ENCODE measurements at regions not wholly inside any gene's neighbourhood (a gene's known extent, or its start where the extent isn't known, plus 50 kb on each side); places are given as distances from the start of the nearest gene placed in this dataset.

DNA sequence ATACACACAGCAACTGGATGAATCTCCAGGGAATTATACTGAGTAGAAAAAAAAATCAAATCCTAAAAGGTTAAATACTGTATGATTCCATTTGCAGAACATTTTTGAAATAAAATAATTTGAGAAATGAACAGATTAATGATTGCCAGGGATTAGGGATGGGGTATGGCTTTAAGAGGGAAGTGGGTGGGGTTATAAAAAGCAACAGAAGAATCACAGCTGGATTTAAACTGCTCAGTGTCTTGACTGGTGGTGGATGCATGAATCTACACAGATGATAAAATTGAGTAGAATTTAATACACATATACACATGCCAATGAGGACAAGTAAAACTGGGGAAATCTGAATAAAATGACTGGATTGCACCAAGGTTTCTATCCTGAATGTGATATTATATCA is 79.7 kb upstream of the GOLGA8B start:
- ATAC-seq (peak; percentile 55 to 59; a peak in 3 of 6 replicates), FAIRE-seq (no peak), DNase-seq (ENCODE audit: low read depth in 1 of 2, low spot score in 1 of 2) (no peak)
- no peak overlapping the region for H3K4me2 ChIP-seq
- H3K9me3 ChIP-seq: no peaks in the 10 kb centered on the region
- H3K4me3 ChIP-seq: no peak overlapping the region
- CTCF ChIA-PET: interaction anchor here (0.6 to 1.7 kb wide), 3 partner anchors 10 to 322 kb away, joined by 3 to 7 read pairs (median 3); no protein-coding TSS in a partner anchor
- H3K27ac ChIP-seq: no peak overlapping the region
- H3K4me1 ChIP-seq: no peaks in the 10 kb centered on the region
- TF ChIP-seq RARB (CRISPR knock-in tag; IDR thresholded peaks at IDR 0.05) (no peak), ZSCAN20 (CRISPR knock-in tag; IDR thresholded peaks at IDR 0.05) (no peak), HEYL (CRISPR knock-in tag; IDR thresholded peaks at IDR 0.05) (no peak), NR3C1 (IDR thresholded peaks at IDR 0.05) (no peak)
- TF ChIP-seq, protein P1, sequence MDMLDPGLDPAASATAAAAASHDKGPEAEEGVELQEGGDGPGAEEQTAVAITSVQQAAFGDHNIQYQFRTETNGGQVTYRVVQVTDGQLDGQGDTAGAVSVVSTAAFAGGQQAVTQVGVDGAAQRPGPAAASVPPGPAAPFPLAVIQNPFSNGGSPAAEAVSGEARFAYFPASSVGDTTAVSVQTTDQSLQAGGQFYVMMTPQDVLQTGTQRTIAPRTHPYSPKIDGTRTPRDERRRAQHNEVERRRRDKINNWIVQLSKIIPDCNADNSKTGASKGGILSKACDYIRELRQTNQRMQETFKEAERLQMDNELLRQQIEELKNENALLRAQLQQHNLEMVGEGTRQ (IDR thresholded peaks at IDR 0.05): no peak
- POLR2A ChIA-PET: no interaction called here

DNA sequence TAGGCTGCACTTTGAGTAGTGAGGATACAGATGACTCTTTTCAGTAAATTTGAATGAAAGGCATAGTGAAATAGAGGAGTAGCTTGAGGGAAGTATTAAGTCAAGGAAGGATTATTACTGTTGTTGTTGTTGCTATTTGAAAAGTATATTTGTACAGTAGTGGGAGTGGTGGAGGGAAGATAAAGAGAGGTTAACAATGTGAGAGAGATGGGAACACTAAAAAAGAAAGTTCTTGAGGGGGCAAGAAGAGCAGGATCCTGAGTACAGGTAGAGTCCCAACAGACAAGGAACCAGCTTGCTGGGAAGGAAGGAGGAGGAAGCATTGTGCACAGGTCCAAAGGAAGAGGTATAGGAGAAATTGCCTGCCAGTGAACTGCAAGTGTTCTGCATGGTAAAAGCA is 75.6 kb upstream of the GOLGA8B start:
- no peak for ATAC-seq
- FAIRE-seq: no peak
- no peak for DNase-seq (ENCODE audit: low read depth in 1 of 2, low spot score in 1 of 2)
- H3K9me3 ChIP-seq: no peaks in the 10 kb centered on the region
- TF ChIP-seq, protein P2, sequence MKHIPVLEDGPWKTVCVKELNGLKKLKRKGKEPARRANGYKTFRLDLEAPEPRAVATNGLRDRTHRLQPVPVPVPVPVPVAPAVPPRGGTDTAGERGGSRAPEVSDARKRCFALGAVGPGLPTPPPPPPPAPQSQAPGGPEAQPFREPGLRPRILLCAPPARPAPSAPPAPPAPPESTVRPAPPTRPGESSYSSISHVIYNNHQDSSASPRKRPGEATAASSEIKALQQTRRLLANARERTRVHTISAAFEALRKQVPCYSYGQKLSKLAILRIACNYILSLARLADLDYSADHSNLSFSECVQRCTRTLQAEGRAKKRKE (CRISPR knock-in tag; IDR thresholded peaks at IDR 0.05; ENCODE audit: low read depth): no peak
- TF ChIP-seq POLR2AphosphoS2 (conservative IDR thresholded peaks at IDR 0.05; ENCODE audit: low read length): no peak
- TF ChIP-seq ZSCAN20 (CRISPR knock-in tag; IDR thresholded peaks at IDR 0.05): no peak
- TF ChIP-seq CBX2 (IDR thresholded peaks at IDR 0.05; ENCODE audit: borderline replicate concordance, low read depth): no peak
- TF ChIP-seq RCOR1 (IDR thresholded peaks at IDR 0.05; ENCODE audit: low read depth, low read length): no peak
- TF ChIP-seq JUNB (IDR thresholded peaks at IDR 0.05): no peak
- no peak for TF ChIP-seq FOSL2 (IDR thresholded peaks at IDR 0.05)
- TF ChIP-seq FOSL2 (CRISPR knock-in tag; IDR thresholded peaks at IDR 0.05): no peak
- TF ChIP-seq, protein P3, sequence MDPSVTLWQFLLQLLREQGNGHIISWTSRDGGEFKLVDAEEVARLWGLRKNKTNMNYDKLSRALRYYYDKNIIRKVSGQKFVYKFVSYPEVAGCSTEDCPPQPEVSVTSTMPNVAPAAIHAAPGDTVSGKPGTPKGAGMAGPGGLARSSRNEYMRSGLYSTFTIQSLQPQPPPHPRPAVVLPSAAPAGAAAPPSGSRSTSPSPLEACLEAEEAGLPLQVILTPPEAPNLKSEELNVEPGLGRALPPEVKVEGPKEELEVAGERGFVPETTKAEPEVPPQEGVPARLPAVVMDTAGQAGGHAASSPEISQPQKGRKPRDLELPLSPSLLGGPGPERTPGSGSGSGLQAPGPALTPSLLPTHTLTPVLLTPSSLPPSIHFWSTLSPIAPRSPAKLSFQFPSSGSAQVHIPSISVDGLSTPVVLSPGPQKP (IDR thresholded peaks at IDR 0.05; ENCODE audit: low read depth, low read length): no peak
- TF ChIP-seq EHMT2 (IDR thresholded peaks at IDR 0.05; ENCODE audit: low read depth): no peak
- no peak overlapping the region for H3K4me2 ChIP-seq
- no peaks in the 10 kb centered on the region for H3K4me1 ChIP-seq
- H3K27ac ChIP-seq: no peak overlapping the region
- H3K4me3 ChIP-seq: no peak overlapping the region
- POLR2A ChIA-PET: no interaction called here
- CTCF ChIA-PET: no interaction called here

DNA sequence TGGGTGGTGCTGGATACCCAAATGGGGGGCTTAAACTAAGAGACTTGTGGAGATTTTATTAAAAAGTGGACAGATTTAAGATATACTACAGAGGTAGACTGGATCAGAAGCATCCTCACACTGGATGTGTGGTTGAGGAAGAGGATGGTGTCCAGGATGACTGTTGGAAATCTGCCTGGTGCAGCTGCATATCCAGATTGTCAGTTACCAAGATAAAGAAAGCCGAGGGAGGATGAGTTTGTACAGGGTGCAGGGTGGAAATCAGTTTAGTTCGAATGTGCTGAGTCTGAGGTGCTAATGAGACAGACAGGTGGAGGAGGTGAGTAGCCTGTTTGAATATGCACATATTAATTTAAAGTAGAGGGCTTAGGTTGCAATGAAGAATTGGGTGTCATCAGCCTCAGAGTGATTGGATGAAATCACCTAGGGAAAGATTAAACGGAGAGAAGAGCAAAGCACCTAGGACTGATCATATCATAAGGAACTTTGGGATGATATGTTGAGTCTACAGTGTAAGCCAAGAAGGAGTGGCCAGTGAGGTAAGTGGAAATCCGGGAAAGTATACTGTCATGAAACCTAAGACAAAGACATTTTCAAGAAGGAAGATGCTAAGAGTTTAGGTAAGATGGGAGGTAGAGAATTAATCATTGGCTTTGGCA is 74.1 kb upstream of the GOLGA8B start:
- 17% methylated on average over 4 of the region's 4 CpGs for WGBS (ENCODE audit: missing lambda C conversion rate)
- POLR2A ChIA-PET: no interaction called here
- Histone ChIP-seq H3K27ac (no peak overlapping the region), H3K4me2 (no peak overlapping the region), H3K4me1 (no peaks in the 10 kb centered on the region), H3K4me3 (no peak overlapping the region), H3K9me3 (no peaks in the 10 kb centered on the region)
- ATAC-seq (no peak), DNase-seq (ENCODE audit: low read depth in 1 of 2, low spot score in 1 of 2) (no peak), FAIRE-seq (no peak)
- TF ChIP-seq PHF8 (IDR thresholded peaks at IDR 0.05; ENCODE audit: borderline replicate concordance, low read depth) (no peak), CBX8 (IDR thresholded peaks at IDR 0.05) (no peak), RARB (CRISPR knock-in tag; IDR thresholded peaks at IDR 0.05) (no peak), CHD4 (IDR thresholded peaks at IDR 0.05; ENCODE audit: borderline replicate concordance) (no peak), GATA3 (IDR thresholded peaks at IDR 0.05; ENCODE audit: borderline replicate concordance) (no peak), SMC3 (IDR thresholded peaks at IDR 0.05) (no peak), FOXS1 (CRISPR knock-in tag; IDR thresholded peaks at IDR 0.05) (no peak), RFX5 (IDR thresholded peaks at IDR 0.05) (no peak), KDM5A (IDR thresholded peaks at IDR 0.05) (no peak), ZSCAN20 (CRISPR knock-in tag; IDR thresholded peaks at IDR 0.05) (no peak), RAD21 (conservative IDR thresholded peaks at IDR 0.05 in 1 of 2, IDR thresholded peaks at IDR 0.05 in 1 of 2) (no peak), TFCP2L1 (CRISPR knock-in tag; IDR thresholded peaks at IDR 0.05) (no peak)
- TF ChIP-seq, protein P1 (IDR thresholded peaks at IDR 0.05): no peak
- TF ChIP-seq, protein P4, sequence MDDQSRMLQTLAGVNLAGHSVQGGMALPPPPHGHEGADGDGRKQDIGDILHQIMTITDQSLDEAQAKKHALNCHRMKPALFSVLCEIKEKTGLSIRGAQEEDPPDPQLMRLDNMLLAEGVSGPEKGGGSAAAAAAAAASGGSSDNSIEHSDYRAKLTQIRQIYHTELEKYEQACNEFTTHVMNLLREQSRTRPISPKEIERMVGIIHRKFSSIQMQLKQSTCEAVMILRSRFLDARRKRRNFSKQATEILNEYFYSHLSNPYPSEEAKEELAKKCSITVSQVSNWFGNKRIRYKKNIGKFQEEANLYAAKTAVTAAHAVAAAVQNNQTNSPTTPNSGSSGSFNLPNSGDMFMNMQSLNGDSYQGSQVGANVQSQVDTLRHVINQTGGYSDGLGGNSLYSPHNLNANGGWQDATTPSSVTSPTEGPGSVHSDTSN (IDR thresholded peaks at IDR 0.05): no peak
- TF ChIP-seq, protein P5, sequence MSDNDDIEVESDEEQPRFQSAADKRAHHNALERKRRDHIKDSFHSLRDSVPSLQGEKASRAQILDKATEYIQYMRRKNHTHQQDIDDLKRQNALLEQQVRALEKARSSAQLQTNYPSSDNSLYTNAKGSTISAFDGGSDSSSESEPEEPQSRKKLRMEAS (IDR thresholded peaks at IDR 0.05): no peak
- CTCF ChIA-PET: interaction anchor here (0.6 kb wide), 1 partner anchor 242 kb away, joined by 3 read pairs; no protein-coding TSS in a partner anchor

All from A549 (cell line).